ENCODE measurements at regions not wholly inside any gene's neighbourhood (a gene's known extent, or its start where the extent isn't known, plus 50 kb on each side); places are given as distances from the start of the nearest gene placed in this dataset.

- no peak for DNase-seq (ENCODE audit: low read depth)
- H3K4me3 ChIP-seq (ENCODE audit: control insufficient read depth, low read depth, low read length): no peak overlapping the region
- no peak for TF ChIP-seq CTCF (conservative IDR thresholded peaks at IDR 0.05; ENCODE audit: control insufficient read depth, insufficient read depth, low read depth, low read length)
These were observed 78.7 kb upstream of the YPEL5 start for GRCh38 chr2:30068067-30068466.

- peak; percentile 86 for TF ChIP-seq CTCF (conservative IDR thresholded peaks at IDR 0.05; ENCODE audit: control insufficient read depth, insufficient read depth, low read depth, low read length)
- no peak overlapping the region for H3K4me3 ChIP-seq (ENCODE audit: control insufficient read depth, low read depth, low read length)
- DNase-seq (ENCODE audit: low read depth): peak; percentile 74
These were observed 74.5 kb upstream of the YPEL5 start for GRCh38 chr2:30072250-30072842.

GRCh38 chr2:30073523-30073922, 73.3 kb upstream of the YPEL5 start:
- TF ChIP-seq CTCF (conservative IDR thresholded peaks at IDR 0.05; ENCODE audit: control insufficient read depth, insufficient read depth, low read depth, low read length): no peak
- DNase-seq (ENCODE audit: low read depth): no peak
- H3K4me3 ChIP-seq (ENCODE audit: control insufficient read depth, low read depth, low read length): no peak overlapping the region

- peak; percentile 77 for DNase-seq (ENCODE audit: low read depth)
- no peak for TF ChIP-seq CTCF (conservative IDR thresholded peaks at IDR 0.05; ENCODE audit: control insufficient read depth, insufficient read depth, low read depth, low read length)
- no peak overlapping the region for H3K4me3 ChIP-seq (ENCODE audit: control insufficient read depth, low read depth, low read length)
These were observed 72.8 kb upstream of the YPEL5 start for GRCh38 chr2:30074023-30074422.

- TF ChIP-seq CTCF (conservative IDR thresholded peaks at IDR 0.05; ENCODE audit: control insufficient read depth, insufficient read depth, low read depth, low read length): no peak
- DNase-seq (ENCODE audit: low read depth): peak; percentile 9
- no peak overlapping the region for H3K4me3 ChIP-seq (ENCODE audit: control insufficient read depth, low read depth, low read length)
These were observed 68.3 kb upstream of the YPEL5 start for GRCh38 chr2:30078521-30078920.

- H3K4me3 ChIP-seq (ENCODE audit: control insufficient read depth, low read depth, low read length): no peak overlapping the region
- no peak for DNase-seq (ENCODE audit: low read depth)
- no peak for TF ChIP-seq CTCF (conservative IDR thresholded peaks at IDR 0.05; ENCODE audit: control insufficient read depth, insufficient read depth, low read depth, low read length)
These were observed 61.9 kb upstream of the YPEL5 start for GRCh38 chr2:30084915-30085314.

- no peak for DNase-seq (ENCODE audit: low read depth)
- no peak overlapping the region for H3K4me3 ChIP-seq (ENCODE audit: control insufficient read depth, low read depth, low read length)
- no peak for TF ChIP-seq CTCF (conservative IDR thresholded peaks at IDR 0.05; ENCODE audit: control insufficient read depth, insufficient read depth, low read depth, low read length)
These were observed 57.6 kb upstream of the YPEL5 start for GRCh38 chr2:30089171-30089570.
